ENCODE measurements at regions not wholly inside any gene's neighbourhood (a gene's known extent, or its start where the extent isn't known, plus 50 kb on each side); places are given as distances from the start of the nearest gene placed in this dataset.

DNA sequence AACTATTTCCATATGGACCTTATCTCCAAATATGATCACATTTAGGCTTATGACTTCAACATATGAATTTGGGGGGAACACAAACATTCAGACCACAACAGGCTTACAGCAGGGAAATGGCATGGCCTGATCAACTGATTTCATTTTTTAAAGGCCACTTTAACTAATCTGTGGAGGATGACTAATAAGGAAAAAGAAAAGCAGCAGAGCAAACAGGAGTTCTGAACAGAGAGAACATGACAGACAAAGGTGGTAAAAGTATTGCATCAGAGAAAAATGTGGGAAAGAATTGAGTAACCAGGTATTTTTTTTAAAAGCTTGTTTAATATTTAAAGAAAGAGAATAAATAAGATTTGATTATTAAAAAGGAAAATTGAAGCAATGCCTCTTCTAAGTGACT lies 366.1 kb upstream of the TMPO start:
- no peak for DNase-seq (ENCODE audit: low spot score)

DNA sequence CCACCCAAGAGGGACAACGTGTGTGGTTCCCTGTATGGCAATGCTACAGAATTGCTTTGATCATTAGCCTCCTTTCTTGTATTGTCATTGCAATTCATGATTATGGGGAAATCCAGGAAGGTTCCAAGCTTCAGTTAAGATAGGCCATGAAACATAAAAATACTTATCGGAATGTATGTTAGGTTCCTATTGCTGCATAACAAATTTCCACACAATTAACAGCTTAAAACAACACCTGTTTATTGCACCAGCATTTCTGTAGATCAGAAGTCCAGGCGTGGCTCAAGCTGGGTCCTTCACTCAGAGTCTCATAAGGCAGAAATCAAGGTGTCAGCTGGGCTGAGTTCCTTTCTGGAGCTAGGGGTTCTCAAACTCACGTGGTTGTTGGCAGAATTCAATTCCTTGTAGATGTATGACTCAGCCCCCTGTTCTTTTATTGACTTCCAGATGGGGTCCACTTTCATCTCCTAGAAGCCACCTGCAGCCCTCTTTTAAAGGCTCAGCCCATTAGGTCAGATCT lies 365.6 kb upstream of the TMPO start:
- DNase-seq (ENCODE audit: low spot score), result no peak

DNA sequence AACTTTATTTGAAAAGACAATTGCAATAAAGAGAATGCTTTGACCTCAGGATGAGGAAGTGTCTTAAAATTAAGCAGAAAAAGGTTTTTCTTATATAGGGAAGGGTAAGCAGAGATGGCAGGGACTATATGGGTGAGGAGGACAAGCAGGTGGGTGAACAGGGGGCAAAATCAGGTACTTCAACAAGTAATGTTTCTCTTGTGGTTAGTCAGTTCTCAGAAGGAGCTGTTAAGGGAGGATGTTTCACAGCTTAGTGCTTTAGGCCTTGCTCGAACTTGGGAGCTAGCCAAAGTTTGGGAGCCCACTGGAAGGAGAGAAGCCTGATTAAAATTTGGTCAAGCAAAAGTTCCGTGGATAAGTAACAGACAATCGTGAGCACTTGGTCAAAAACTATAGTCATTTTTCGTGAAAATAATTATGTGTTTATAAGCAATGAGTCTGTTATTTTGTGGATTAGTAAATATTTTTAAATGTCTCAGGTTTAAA lies 364.2 kb upstream of the TMPO start:
- DNase-seq (ENCODE audit: low spot score), result no peak

- DNase-seq (ENCODE audit: low spot score), result no peak
Observed at GRCh38 chr12:98151984-98152383, 363.4 kb upstream of the TMPO start.

DNA sequence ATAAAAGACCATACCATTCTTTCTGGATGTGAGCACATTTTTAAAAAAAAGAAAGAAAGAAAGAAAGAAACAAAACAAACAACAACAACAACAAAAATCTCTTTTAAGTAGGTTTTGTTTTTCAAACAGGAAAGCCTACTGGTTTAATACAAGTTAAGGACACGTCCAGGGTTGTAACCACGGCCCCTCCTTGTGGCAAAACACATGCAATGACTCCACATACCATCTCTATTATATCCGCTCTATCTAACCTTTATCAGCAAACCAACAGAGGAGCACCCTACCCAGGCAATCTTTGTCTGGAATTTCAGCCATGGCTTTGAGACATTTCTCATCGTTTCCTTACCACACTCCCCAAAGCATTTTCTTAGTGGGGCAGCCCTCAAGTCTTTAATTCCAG lies 360.5 kb upstream of the TMPO start:
- no peak for DNase-seq (ENCODE audit: low spot score)

GRCh38 chr12:98156697-98157096 lies 358.7 kb upstream of the TMPO start:
- DNase-seq (ENCODE audit: low spot score), result no peak

- no peak for DNase-seq (ENCODE audit: low spot score)
Observed at GRCh38 chr12:98162906-98163678, 352.3 kb upstream of the TMPO start.

GRCh38 chr12:98172304-98172703 lies 343.1 kb upstream of the TMPO start:
- no peak for DNase-seq (ENCODE audit: low spot score)

DNA sequence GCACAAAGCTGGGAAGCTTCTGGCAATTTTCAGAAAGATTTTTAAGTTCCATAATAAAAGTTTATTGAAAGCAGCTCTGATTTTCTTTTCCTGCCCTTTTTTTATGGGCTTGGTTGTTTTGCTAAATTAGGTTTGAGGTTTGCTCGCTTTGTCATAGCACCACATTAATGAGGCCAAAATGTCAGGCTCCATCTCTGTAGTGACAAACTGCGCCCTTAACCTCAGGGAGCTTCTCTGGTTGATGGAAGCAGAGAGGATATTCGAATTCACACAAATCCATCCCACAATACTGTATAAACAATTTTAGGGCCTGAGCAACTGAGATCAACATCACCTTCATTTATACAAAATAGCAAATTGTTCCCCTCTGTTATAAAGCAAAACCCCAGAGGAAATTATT lies 342.6 kb upstream of the TMPO start:
- DNase-seq (ENCODE audit: low spot score), result no peak

DNA sequence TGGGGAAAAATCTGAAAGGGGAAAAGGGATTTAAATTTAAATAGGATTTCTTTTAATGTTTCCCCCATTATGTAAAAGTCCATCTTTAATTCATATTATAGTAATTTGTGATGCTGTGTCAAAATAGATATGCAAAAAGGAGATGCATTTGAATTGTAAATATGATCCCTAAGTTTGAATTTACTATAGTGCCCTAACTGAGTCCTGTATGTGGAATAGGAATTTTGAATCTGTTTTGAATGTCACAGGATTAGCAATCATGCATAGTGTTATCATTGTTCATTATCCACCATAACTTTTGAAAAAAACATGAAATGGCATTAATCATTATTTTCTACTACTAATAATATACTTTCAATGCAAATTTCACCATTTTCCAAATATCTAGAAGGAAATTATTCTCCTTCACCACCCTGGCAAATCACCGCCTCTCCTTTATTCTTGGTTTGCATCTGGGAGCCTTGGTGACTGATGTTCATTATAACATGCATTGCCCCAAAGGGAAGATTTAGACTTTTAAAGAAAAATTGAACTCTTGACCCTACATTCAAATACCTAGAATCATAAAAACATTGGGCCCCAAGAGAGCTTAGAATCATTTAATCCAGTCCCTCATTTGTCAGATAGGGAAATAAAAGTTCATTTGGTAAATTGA lies 341.5 kb upstream of the TMPO start:
- no peak for DNase-seq (ENCODE audit: low spot score)

DNA sequence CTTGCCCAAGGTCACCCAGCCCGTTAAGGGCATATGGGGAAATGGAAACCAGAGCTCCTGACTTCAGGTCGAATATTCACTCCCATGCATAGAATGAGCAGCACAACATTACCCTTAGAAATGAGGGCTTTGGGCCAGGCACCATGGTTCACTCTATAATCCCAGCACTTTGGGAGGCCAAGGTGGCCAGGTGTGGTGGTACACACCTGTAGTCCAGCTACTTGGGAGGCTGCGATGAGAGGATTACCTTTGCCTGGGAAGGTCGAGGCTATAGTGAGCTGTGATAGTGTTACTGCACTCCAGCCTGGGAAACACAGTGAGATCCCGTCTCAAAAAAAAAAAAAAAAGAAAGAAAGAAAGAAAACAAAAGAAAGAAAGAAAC lies 341.0 kb upstream of the TMPO start:
- DNase-seq (ENCODE audit: low spot score), result no peak

GRCh38 chr12:98178126-98178525 lies 337.3 kb upstream of the TMPO start:
- DNase-seq (ENCODE audit: low spot score), result no peak

DNA sequence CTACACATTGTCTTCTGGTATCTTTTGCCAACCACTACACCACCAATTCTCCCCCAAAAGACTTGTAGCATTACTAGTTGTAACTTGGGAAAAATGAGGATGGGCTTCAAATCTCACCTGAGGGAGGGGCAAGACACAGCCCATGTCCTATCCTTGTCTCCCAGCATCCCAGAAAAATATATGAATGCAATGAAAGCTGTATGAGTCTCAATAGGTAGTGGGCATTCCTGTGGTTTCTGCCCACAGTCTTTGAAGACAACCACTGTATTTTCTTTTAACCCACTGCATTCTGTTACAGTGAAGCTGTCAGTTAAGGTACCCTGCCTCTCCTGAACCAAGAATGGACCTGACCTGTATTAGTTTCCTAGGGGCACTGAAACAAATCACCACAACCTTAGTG lies 336.2 kb upstream of the TMPO start:
- DNase-seq (ENCODE audit: low spot score), result no peak

- no peak for DNase-seq (ENCODE audit: low spot score)
Observed at GRCh38 chr12:98180603-98181002, 334.8 kb upstream of the TMPO start.

GRCh38 chr12:98182821-98183220 lies 332.6 kb upstream of the TMPO start:
- no peak for DNase-seq (ENCODE audit: low spot score)

GRCh38 chr12:98185606-98186005 lies 329.8 kb upstream of the TMPO start:
- DNase-seq (ENCODE audit: low spot score), result no peak

DNA sequence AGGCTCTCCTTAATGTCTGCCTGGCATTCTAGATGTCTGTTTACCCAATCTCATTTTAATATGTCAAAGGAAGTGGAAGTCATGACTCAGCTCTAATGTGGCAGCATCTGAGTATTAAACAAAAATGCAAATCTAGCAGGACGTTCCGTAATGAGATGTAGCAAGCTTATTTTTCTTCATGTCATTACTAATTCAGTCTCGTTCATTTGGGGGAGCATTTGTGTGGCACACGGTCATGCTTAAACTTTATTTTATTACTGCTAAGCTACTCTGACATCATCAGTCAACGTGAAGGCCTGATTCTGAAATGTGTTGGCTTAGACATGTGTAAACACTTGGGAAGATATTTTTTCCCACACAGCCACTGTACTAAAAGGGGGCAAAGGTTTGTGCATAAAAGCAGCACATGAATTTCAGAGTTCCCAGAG lies 326.7 kb upstream of the TMPO start:
- DNase-seq (ENCODE audit: low spot score), result no peak

- DNase-seq (ENCODE audit: low spot score), result no peak
Observed at GRCh38 chr12:98194591-98194990, 320.8 kb upstream of the TMPO start.

DNA sequence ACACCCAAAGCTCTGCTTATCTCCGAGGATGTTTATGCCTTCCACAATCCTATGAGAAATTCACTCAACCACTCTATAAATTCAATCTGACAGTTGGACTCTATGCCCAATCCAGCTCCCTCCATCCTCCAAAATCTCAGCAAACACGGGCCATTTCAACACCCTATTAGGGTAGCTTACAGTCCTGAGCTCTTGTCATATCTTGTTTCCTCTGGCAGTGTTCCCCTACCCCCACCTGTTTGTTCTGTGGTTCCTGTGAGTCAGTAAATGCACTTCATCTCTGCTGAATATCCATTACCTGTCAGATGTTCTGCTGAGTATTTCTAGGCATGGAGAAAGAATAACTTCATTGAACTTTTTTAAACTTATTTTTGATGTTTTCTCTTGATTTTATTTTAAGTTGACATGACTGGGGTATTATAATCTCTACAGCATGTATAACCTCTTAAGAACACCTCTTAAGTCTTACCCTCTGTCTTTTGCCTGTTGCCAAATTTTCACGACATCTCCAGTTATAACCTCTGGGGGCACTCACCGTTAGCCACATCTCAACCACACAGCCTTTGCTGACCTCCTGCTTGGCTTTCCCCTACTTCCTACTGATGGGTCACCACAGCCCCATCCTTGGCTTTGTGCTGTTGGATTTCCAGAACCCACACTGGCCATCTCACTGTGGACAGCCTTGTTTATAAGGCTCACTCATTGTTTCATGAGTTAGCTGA lies 317.0 kb upstream of the TMPO start:
- DNase-seq (ENCODE audit: low spot score), result no peak

GRCh38 chr12:98208816-98209215 lies 306.6 kb upstream of the TMPO start:
- no peak for DNase-seq (ENCODE audit: low spot score)

DNA sequence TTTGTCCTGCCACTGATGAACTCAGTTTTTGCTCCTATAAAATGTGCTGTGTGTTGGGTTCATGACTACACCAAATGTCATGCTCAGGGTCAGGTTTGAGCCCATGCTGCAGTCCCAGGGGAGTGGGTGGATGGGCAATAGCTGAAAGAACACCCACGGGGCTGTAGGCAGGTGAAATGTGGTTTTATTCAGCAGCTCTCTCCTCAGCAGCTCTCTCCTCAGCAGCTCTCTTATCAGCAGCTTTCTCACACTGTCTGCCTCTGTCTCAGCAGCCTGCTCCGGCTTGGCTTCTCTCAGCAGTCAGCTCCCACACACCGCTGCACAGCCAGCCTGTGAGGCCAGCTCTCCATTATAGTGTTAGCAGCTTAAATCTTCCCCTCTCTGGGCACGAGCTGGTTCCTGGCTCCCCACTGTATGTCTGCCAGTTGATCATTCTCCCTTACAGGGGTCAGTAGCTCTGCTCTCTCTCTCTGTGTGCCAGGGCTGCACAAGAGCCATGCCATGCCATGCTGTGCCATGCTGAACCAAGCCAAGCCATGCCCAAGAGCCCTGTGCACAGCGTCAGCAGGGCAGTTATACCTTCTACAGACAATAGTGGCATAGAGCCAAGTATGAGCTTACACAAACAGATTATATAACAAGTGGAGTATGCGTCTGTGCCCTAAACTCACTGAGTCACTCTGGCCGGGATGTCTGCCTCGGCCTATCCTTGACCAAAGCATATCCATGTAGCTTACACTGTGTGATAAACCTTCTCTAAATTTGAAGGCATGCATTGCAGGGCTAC lies 303.3 kb upstream of the TMPO start:
- no peak for DNase-seq (ENCODE audit: low spot score)

DNA sequence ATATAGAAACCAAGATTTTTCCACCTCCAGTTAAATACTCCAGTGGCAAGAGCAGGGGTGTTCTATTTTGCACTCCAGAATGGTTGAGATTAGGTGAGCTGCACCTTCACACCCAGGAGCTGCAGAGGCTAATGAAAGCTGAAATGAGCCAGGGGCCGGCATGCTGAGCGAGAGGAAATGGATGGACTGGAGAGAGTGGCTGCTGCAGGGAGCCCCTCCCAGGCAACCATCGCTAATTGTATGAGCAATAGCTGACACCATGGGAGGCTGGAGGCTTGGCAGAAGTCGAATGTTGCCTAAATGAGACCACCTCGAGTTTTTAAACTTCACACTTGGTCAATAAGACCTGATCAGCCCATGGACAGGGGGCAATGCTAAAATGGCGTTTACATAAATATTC lies 301.8 kb upstream of the TMPO start:
- DNase-seq (ENCODE audit: low spot score), result no peak
